Neural cell (in vitro differentiated cells): ENCODE measurements at regions not wholly inside any gene's neighbourhood (a gene's known extent, or its start where the extent isn't known, plus 50 kb on each side); places are given as distances from the start of the nearest gene placed in this dataset.

Experiments used
- MXI1 ChIP-seq: fragments of 450-650 bp; conservative IDR thresholded peaks from 2 replicates; pipeline ENCODE4 v1.6.1; 2014; ENCODE audit warnings: antibody characterized with exemption, mild to moderate bottlenecking; ENCODE audit not compliant: poor library complexity, severe bottlenecking
- POLR2AphosphoS5 ChIP-seq: IDR thresholded peaks from 2 replicates; pipeline ENCODE4 v1.6.1; 2012
- SMC3 ChIP-seq: fragments of 450-650 bp; conservative IDR thresholded peaks from 2 replicates; pipeline ENCODE4 v1.6.1; 2014; ENCODE audit warnings: antibody characterized with exemption, mild to moderate bottlenecking, moderate library complexity; ENCODE audit not compliant: poor library complexity
- TAF1 ChIP-seq: IDR thresholded peaks from 2 replicates; pipeline ENCODE4 v1.6.1; 2012; ENCODE audit warnings: low read depth
- TF ChIP-seq, protein P1 (sequence below): fragments of 450-650 bp; IDR thresholded peaks from 2 replicates; pipeline ENCODE4 v1.5.1; 2014; ENCODE audit warnings: antibody characterized with exemption, mild to moderate bottlenecking, moderate library complexity; ENCODE audit not compliant: poor library complexity, severe bottlenecking

DNA sequence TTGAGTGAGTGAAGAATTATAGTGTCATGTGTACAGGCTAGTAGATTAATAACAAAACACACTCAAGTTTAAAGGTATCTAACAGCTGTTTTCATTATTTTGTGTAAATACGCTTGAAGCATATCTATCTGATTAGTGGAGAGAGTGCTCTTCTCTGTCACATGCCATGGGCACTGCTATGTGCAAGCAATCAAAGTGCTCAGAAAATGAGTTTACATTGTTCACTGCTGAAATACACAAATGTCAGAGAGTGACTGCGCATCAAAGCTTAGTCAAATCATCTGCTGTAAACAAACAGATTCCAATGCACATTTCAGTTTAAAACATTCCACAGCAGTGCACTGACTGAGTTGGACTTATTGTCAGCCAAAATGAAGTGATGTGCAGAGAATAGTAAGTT lies 423.4 kb downstream of the ZEB2 start:
- TF ChIP-seq, protein P1, sequence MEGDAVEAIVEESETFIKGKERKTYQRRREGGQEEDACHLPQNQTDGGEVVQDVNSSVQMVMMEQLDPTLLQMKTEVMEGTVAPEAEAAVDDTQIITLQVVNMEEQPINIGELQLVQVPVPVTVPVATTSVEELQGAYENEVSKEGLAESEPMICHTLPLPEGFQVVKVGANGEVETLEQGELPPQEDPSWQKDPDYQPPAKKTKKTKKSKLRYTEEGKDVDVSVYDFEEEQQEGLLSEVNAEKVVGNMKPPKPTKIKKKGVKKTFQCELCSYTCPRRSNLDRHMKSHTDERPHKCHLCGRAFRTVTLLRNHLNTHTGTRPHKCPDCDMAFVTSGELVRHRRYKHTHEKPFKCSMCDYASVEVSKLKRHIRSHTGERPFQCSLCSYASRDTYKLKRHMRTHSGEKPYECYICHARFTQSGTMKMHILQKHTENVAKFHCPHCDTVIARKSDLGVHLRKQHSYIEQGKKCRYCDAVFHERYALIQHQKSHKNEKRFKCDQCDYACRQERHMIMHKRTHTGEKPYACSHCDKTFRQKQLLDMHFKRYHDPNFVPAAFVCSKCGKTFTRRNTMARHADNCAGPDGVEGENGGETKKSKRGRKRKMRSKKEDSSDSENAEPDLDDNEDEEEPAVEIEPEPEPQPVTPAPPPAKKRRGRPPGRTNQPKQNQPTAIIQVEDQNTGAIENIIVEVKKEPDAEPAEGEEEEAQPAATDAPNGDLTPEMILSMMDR: no peak
- TF ChIP-seq TAF1 (no peak), POLR2AphosphoS5 (no peak), SMC3 (no peak), MXI1 (no peak)
